IMR-90 (cell line): ENCODE measurements at regions not wholly inside any gene's neighbourhood (a gene's known extent, or its start where the extent isn't known, plus 50 kb on each side); places are given as distances from the start of the nearest gene placed in this dataset.

ENCODE experiments used
- CTCF ChIP-seq: conservative IDR thresholded peaks from 2 replicates; pipeline ENCODE4 v1.5.1; 2012; ENCODE audit warnings: mild to moderate bottlenecking, low read depth, low read length, improper control_type of control experiment
- MAFK ChIP-seq: IDR thresholded peaks from 2 replicates; pipeline ENCODE4 v1.6.1; 2012; ENCODE audit warnings: low read depth, low read length, improper control_type of control experiment
- MAZ ChIP-seq: IDR thresholded peaks from 2 replicates; pipeline ENCODE4 v1.6.1; 2012; ENCODE audit warnings: low read depth, mild to moderate bottlenecking, low read length, improper control_type of control experiment, moderate library complexity, borderline replicate concordance
- POLR2A ChIP-seq: IDR thresholded peaks from 2 replicates; pipeline ENCODE4 v1.6.1; 2012; ENCODE audit warnings: mild to moderate bottlenecking, low read depth, low read length
- RCOR1 ChIP-seq: IDR thresholded peaks from 2 replicates; pipeline ENCODE4 v1.6.1; 2012; ENCODE audit warnings: mild to moderate bottlenecking, low read length, improper control_type of control experiment; ENCODE audit not compliant: insufficient replicate concordance
- RFX5 ChIP-seq: IDR thresholded peaks from 2 replicates; pipeline ENCODE4 v1.8.0; 2012; ENCODE audit warnings: low read depth, mild to moderate bottlenecking, low read length, moderate library complexity
- SMC3 ChIP-seq: fragments of 150-350 bp; IDR thresholded peaks from 2 replicates; pipeline ENCODE4 v1.6.1; 2016; ENCODE audit warnings: low read depth, mild to moderate bottlenecking, antibody characterized with exemption, low read length, moderate library complexity
- USF2 ChIP-seq: fragments of 150-350 bp; IDR thresholded peaks from 2 replicates; pipeline ENCODE4 v1.6.1; 2017; ENCODE audit warnings: mild to moderate bottlenecking, antibody characterized with exemption, low read length, low read depth

- no peak for TF ChIP-seq CTCF
- no peak for TF ChIP-seq USF2
- no peak for TF ChIP-seq POLR2A
- no peak for TF ChIP-seq SMC3
- TF ChIP-seq RCOR1 = no peak
- TF ChIP-seq MAZ = no peak
- TF ChIP-seq MAFK = no peak
- TF ChIP-seq RFX5 = no peak
Observed at GRCh38 chr13:57862879-57863278, 231.3 kb downstream of the PCDH17 start.
